GM21619 (cell line): ENCODE measurements at regions not wholly inside any gene's neighbourhood (a gene's known extent, or its start where the extent isn't known, plus 50 kb on each side); places are given as distances from the start of the nearest gene placed in this dataset.
"Not testable (repeated sequence)": the region's sequence is repeated elsewhere in the genome, so short reads cannot be mapped to it uniquely, and the experiment has no call there.

ENCODE experiments used
- ATAC-seq: cut with Tn5 transposase; IDR thresholded peaks from one replicate; pipeline ENCODE4 v1.9.1; 2021; ENCODE audit not compliant: unreplicated experiment

GRCh38 chr20:23299673-23300050 lies 50.9 kb upstream of the NXT1 start:
- ATAC-seq = no peak

- no peak for ATAC-seq
These were observed 51.5 kb upstream of the NXT1 start for GRCh38 chr20:23298926-23299672.

- ATAC-seq = no peak
These were observed 52.4 kb upstream of the NXT1 start for GRCh38 chr20:23298155-23298554.

- no peak for ATAC-seq
These were observed 53.5 kb upstream of the NXT1 start for GRCh38 chr20:23296841-23297701.

- no peak for ATAC-seq
These were observed 54.7 kb upstream of the NXT1 start for GRCh38 chr20:23295934-23296333.

- ATAC-seq = no peak
These were observed 55.9 kb upstream of the NXT1 start for GRCh38 chr20:23294671-23295070.

- ATAC-seq = no peak
These were observed 56.4 kb upstream of the NXT1 start for GRCh38 chr20:23294166-23294565.

- ATAC-seq = no peak
These were observed 56.9 kb upstream of the NXT1 start for GRCh38 chr20:23293689-23294088.

GRCh38 chr20:23292311-23292710 lies 58.3 kb upstream of the NXT1 start:
- not testable (repeated sequence) for ATAC-seq

DNA sequence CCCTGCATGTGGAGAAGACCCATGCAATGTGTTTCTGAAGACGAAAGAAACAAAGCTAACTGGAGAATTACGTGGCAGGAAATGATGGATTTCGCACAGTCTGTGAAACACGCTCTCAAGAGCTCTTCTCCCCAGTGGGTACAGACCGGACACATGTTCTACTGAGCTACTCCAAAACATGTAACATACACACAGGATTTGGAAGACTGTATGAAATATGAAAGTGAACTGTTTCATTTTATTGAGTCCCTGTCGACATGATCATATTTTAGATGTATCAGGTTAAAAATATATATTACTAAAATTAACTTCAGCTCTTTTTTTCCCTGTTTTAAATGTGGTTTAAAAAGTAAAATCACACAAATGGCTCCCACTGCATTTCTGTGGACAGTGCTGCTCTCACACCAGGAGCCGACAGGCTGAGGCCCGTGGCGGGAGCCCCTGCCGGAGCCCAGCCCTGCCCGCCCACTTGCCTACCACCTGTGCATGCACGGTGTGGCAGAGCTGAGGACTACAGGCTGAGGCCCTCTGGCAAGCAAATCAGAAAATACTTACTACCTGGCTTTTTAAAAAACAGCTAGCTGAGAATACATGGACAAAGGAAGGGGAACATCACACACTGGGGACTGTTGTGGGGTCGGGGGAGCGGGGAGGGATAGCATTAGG lies 58.9 kb upstream of the NXT1 start:
- ATAC-seq = no peak

DNA sequence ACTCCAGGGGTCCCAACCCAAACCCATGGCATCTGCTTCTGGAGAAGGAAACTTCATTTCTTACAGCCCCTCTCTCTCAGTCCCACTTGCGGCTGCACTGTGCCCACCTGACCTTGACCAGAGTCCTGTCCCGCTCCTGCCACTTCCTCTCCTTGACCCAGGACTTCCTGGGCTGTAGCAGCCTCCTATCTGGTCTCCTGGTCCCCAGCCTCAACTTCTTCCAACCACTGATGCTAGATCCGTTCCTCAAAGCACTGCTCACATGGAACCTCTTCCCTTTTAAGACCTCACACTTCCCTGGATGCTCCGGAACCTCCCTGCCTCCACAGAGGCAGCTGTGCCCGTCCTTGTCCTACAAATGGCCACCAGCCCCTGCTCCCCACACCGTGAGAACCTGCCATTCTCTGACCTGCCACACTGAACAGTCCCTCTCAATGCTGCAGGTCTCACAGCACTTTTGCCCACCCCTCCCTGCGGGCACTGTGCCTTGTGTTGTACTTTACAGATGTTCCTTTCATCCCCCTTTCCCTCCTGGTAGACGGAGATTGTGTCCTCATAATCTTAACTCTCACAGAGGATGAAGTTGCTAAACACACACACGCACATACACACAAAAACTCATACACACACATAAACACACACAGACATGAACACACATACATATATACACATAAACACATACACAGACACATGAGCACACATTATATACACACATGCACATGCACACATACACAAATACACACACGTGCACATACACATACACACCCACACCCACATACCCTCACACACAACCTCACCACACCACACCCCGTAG lies 59.6 kb upstream of the NXT1 start:
- no peak for ATAC-seq

DNA sequence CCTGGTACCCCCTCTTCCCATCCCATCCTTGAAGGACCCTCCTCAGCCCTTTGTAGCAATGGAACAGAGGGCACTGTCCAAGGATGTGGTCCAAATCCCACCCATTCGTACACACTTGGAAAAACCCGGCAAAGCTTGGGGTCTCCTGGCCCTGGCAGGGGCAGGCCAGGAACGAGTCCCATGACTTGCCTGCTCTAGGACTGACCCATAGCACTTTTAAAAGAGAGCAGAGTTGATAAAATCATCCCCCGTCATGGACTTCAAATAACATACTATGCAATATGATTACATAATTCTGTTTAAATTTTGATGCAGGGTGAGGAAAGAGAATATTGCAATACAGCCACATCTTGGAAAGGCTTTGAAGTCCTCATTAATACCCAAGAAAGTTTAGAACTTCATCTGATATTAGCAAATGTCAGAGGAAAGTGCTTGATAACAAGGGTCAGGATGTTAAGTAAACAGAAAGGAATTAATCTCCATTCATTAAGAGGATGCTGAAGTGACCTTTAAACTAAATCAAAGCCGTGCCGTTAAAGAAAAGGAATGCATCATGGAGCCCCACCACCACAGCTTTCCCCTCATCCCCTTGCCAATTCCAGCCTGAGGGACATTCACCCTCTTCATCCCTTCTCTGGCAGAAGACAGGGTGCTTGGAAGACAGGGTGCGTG lies 60.7 kb upstream of the NXT1 start:
- ATAC-seq = no peak

- no peak for ATAC-seq
These were observed 61.3 kb upstream of the NXT1 start for GRCh38 chr20:23289249-23289648.

DNA sequence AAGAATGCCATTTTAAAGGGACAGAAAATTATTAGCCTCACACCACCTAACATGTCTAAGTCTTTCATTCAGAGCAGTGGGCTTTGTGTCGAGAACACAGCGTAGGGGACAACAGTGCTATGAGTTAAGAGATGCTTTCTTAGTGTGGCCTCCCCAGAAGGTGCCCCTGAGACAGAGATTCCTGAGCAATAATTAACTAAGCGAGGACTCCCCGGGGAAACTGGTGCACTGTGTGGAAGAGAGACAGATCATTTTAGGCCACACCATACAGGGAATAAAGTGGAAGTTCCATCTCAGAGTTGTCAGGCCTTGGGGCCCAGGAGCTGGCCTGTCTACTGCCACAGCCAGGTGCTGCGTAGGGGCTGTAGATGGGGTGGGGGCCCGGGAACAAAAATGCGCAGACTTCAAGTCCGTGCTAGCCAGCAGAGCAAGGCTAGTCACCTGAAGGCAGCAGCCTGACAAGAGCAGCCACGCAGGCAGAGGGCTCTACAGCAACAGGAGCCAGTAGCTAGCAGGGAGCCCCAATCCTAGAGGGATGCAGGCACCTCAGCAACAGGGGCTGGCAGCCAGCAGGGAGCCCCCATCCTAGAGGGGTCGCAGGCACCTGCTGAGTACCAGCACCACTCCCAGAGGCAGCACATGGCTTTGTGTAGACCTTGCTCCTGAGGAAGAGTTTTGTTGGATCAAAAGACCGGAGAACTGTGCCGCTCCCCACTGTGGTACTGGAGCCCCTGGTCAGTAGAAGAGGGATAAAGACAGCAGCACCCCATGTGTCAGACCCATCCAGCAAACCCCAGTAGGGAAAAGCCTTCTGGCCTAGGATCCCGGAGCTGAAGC lies 63.0 kb upstream of the NXT1 start:
- ATAC-seq = no peak

DNA sequence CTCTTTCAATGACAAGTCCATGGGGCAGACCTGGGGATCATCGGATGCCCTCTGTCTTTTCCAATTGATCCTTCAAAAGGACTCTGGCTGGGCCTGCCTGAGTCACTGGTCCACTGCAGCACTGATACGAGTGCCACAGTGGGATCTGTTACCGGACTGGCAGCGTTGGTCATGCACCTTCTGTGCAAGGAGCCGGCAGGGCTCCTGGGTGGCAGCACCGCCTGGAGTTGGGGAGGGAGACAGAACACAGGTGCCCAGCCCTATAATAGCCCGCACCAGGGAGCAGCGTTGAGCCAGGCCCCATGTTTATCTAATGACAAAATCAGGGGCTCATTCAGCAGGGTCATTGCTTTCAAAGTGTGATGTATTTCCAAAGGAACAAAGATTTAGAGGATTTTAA lies 64.2 kb upstream of the NXT1 start:
- no peak for ATAC-seq

DNA sequence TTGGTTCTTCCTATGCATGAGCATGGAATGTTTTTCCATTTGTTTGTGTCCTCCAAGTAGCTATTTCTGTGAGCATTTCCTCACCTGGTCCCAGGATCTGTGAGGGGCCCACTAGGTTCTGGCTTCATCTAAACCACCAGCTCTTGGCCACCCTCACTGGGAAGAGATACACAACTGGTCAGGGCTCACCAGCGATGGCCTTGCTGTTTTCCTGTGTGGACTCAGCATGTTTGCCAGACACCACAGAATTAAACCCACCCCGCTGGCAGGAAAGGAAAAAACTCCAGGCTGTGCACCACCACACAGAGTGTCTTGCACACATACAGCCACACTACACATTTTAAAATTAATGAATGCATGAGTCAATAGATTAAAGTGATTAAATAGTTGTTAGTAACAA lies 65.1 kb upstream of the NXT1 start:
- ATAC-seq = no peak

- ATAC-seq = no peak
These were observed 66.6 kb upstream of the NXT1 start for GRCh38 chr20:23284009-23284408.

DNA sequence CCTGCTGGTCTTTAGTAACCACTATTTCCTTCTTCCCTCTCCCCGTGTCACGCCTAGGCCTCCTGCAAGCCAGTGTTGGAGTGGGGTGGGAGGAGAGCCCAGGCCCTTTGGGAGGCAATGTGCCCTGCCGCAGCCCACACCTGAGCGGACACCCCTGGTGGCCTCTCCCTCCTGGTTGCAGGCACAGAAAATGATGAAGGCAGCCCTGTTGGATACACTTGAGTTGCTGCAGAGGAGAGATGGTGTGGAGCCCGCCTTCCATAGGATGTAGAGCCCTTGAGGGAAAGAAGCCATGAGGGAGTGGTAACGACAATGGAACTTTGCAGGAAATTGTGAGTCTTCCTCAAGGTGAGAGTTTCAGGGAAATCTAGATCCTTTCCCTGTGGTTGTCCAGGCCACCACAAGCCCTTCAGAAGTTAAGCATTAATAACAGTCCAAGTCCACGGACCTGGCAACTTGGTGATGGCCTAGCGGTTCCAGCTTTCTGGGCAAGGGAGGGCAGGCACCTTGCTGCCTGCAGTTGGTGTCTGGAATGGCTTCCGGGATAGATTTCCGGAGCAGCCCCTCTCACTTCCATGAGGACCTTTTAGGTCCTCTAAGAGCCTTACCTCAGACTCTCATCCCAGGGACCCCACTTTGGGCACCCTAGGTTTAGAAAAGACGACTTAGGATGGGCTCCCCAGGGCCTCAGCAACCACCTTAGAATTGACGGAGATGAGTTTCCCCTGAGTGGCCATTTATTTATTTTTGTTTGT lies 67.3 kb upstream of the NXT1 start:
- no peak for ATAC-seq

DNA sequence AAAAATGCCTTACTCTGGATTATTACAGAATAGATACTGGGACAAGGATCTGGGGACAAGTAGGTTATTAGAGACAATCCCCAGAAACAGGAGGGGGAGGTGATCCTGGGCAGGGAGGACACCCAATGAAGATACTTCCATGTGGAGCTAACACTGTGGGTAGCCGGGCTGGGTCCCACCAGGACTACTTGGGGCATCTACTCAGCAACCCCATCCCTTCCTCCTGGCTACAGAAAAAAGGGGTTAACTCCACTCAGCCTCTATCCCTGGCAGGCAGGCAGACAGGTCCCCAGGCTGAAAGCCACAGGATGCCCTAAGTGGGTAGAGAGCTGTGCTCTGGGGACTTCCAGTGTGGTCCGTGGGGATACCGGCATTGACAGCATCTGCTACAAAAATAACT lies 68.0 kb upstream of the NXT1 start:
- no peak for ATAC-seq
